ENCODE measurements at regions not wholly inside any gene's neighbourhood (a gene's known extent, or its start where the extent isn't known, plus 50 kb on each side); places are given as distances from the start of the nearest gene placed in this dataset.

DNA sequence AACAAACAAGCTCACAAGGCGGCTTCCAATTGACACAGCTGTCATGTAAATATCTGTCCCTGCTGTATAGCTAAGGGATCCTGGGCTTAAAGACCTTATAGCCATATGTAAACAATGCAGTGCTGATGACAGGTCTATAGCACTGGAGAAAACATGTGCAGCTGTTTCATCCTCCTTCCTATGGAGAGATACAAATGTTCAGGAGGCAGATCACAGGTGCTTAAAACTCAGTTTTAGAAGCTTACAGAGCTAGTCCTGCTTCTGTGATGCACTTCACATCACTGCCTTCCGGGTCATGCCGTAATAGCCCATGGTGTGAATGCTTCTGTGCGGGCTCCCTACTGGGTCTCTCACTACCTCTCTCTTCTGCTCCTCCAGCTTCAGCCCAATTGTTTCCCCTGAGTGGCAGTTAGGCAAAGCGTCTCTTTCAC, 262.4 kb upstream of the CHST9 start:
- DNase-seq: no peak

DNA sequence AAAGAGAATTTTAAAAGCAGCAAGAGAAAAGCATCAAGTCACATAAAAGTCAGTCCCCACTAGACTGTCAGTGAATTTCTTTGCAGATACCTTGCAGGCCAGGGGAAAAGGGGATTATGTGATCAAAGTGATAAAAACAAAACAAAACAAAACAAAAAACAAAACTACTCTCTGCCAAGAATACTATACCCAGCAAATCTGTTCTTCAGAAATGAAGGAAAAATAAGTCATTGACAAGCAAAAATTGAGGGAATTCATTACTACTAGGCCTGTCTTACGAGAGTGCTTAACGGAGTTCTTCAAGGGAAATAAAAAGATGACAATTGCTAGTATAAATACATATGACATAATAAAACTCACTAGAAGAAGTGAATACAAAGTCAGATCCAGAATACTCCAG, 245.5 kb upstream of the CHST9 start:
- no peak for DNase-seq

DNA sequence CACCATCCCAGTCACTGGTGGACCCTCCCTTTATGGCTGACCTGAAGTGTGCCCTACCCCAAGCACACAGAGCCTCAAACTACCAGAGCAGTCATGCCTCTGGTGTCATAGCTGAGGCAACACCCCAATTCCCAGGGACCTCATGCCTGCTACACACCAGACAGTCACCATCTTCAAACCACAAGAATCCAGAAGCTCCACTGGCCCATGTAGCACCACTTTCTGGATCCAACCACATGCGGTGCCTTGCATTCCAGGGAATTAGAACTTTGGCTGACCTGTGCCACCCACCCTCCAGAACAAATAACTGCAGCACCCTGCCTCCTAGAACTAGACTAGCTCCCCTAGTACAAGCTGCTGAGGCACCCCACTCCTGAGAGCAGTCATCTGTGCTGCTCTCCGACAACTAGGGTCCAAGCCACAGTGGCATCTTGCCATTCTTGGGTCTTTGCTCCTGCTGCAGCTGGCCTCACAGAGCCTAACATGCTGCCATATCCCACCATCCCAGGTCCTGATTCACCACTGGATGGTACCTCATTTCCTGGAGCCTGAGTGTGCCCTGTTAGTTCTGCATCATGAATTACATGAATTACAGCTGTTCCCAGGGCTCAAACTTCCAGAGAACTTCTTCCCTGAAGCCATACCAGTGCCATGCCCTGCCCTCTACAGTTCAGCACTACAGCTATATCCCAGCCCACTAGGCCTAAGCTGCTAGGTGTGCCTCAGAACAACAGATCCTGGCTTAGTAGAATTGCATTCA, 243.8 kb upstream of the CHST9 start:
- DNase-seq: no peak

DNA sequence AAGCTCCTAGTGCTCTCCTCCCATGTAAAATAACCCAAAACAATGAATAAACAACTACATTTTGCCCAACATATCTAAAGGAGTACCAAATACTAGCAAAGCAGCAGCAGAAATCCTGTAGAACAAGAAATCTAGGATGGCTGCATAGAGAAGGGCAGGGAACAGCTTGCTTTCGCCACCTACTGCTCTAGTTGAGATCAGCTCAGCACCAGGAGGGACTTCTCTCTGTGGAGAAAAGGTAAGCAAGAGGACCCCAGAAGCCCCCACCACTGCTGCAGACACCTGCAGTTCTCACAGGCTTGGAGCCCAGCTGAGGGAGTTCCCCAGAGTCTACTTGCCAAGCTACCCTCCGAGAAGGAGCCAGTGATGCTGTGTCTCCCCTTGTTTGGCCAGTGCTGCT, 243.0 kb upstream of the CHST9 start:
- no peak for DNase-seq

DNA sequence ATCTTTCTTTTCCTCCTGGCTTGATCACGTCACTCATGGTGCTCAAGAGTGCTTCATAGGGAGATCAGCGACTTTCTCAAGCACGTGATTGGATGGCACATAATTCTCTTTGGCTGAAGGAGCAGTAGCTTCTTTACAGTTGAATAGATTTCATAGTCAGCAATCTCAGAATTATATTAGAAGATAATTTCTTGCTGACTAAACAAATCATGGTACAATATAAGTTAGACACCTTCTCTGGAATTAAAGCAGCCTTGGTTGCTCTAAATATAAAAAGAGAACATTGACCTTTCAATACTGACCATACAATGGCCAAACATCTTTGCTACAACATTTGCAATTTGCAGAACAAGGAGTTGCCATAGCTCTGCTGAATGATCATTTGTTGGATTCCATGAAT, 238.5 kb upstream of the CHST9 start:
- DNase-seq: no peak

DNA sequence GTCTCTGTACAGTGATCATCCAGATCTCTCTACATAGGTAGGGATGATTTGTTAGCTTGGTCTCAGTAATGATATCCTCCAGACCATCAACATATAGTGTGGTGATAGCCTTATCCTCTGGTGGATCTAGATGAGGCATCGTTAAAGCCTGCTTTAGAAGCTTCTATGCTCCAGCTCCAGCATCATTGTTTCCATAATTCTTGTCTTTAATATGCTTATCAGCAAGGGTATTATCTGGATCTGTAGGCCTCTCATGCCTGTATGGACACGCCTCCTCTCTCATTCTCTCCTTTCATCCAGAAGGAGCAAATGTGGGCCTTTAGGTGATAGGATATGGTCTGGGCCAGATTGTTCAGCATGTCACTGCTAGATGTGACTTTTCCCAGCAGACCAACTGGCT, 234.5 kb upstream of the CHST9 start:
- DNase-seq: no peak

DNA sequence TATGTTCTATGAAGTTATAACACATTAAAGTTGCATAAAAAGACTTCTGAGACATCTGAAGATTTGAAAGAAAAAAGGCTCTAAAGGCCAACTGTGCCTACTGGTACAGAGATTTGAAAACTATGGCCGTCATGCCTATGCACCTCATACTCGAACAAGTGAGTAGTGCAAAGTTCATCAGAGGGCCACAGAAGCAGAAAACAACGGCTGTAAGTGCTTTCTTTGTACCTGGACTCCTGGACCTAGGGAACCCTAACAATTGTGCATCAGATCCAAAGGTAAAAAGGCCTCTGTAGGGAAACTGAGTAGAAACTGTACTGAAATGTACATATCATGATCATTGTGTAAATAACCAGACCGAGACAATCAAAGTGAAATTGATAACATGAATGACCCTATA, 230.4 kb upstream of the CHST9 start:
- no peak for DNase-seq

DNA sequence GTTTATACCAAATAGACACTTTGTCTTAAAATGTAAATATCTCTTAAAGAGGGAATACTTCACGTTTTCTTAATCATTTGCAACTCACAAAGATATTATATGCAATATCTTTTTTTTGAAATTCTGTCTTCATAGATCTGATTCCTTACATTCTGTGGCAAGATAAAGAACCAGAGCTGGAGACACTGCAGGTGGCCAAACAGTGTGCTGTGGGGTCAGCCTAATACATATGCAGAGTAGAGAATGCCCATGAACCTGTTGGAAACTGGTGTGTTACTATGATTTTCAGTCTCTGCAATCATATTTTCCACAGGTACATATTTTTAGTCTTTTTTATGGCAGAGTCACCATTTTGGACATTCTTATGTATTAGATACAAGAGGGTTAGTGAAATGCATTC, 229.6 kb upstream of the CHST9 start:
- no peak for DNase-seq

DNA sequence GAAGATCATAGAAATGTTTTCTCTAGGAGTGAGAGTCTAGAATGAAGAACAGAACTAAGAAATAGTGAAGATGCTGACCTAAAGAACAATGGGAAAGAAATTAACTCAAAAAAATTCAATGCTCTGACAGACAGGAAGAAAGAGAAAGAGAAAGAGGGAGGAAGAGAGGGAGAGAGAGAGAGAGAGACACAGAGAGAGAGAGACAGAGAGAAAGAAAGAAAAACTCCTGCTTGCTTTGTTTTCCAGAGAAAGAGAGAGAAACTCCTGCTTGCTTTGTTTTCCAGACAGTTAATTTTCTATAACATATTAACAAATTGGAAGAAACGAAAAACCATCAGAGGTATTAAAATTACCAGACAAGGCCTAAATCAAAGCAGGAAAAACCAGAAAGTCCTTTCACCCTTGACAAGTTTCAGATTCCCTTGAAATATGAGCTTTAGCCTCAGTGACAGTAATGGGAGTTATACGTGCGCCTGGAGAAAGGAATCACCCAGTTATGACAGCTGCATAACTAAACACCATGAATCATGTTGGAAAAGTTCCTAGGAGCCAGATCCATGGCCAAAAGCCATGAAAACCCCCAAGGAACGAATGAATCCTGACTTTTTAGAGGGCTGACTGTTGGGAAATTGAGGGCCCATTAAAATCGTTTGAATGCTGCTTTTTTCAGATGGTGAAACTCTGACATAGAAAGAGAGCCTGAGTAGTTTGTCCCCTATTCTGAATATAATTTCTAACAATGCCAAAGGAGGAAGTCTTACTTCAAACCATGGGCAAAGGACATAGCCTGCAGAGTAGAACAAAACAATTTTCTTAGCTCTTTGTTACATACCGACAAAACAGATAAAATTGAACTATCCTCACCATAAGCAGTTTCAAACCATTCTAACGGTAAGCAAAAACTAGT, 228.6 kb upstream of the CHST9 start:
- DNase-seq: no peak

DNA sequence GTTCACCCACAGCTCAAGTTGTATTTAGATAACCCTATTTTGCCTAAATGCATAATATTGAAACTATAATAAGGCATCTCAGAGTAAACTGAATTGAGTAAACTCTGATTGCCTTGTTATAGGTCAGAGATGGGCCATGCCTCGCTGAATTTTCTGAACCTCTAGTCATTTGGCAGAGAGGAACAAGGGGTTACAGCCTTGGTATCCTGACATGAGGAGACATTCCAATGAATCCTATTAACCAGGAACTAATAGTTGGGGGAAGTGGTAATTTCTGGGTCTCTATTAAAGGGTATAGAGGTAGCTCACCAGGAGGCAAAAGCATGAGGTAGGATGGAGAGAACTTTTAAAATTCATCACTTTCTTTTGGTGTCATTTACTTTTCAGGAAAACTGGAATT, 227.4 kb upstream of the CHST9 start:
- no peak for DNase-seq

DNA sequence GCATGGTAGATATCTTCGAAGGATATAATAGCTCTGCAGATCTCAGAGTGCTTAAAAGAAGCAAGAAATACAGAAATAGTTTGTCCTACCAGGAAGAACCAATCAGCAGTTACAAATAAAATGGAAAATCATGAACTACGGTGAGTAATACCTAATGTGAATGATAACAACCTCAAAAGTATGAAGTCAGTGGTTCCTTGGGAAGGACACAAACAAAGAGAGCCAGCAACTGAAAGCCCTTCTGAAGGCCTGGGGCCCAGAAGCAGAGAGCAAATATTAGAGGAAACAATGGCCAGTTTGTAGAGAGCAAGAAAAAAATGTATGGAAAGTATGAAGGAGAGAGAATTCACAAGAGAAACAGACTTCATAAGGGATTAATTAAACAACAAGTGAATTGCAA, 226.8 kb upstream of the CHST9 start:
- DNase-seq: no peak

DNA sequence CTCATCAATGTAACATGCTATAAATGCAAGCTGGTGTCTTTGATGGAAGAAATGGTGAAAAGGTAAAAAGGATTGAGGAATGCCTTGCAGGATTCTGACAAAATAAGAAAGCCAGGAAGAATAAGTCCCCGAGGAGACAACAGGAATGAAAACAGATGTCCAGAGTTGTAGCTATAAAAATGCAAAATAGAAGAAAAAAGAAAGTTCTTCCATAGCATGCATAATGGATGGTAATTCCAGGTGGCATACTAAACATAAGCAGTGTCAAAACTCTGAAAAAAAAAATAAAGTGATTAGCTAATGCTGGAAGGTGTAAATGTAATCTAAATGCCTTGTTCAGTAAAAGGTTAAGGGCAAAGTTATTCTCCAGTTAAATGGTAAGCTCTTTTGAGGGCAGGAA, 225.9 kb upstream of the CHST9 start:
- DNase-seq: no peak

DNA sequence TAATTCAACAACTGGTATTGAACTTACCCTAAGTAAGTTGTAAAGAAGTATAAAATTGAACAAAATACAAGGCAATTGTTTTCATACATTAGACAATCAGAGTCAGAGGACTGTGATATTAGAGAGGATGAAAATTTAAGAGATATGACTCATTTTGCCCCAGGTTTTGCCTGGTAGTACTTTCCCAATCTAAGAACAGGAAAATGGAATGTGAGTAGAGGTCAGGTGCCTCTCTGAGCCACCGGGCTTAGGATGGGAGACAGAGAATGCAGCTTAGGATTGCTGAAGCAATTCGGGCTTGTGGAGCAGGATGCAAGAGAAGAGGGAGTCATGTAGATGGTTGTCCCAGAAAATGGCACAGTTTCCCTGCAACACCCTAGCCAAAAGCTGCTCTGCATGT, 219.7 kb upstream of the CHST9 start:
- DNase-seq: no peak

DNA sequence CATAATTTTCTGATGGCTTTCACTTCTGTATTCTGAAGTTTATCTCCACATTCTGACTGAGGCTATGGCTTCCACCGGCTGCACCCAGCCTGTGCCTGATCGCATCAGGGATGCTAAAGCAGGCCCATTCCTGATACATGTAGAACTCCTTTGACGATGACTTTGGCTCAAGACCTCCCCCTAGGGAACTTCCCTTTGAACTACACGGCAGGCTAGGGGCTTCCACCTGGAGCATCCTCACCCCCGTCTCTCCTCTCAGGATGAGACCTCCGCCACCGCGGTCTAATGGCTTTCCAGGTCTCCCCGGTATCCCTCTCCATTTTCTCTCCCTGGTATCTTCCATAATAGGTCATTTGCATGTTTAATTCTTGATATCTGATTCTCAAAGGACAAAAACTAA, 214.9 kb upstream of the CHST9 start:
- no peak for DNase-seq

DNA sequence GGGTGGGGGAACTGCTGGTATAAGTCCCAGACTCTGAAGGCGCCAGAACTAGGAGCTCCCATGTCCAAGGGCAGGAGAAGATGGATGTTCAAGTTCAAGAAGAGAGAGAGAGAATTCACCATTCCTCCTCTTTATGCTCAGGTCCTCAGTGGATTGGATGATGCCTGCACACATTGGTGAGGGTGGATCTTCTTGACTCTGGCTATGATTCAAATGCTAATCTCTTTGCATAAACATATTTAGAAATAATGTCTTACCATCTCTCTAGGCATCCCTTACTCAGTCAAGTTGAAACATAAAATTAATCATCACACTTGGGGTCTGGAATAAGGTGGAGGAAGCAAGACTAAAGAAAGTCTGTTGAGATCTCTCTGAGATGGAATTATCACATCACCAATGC, 210.6 kb upstream of the CHST9 start:
- DNase-seq: no peak

DNA sequence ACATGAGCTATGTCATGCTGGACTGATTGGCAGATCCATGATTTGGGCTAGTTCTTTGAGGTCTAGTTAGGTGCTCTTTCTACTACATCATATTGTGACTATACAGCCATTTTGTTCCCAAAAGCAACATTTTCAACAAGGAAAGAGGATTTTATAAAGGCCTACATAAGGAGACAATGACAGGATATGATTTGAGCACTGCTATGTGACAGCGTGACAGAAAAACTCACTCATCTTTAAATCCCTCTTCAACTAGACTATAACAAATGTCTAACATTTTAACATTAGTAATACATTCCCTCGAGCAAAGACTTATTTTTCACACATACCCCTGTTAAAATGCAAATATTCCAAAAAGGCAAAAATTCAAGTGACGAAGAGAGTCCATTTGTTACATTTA, 209.6 kb upstream of the CHST9 start:
- no peak for DNase-seq

DNA sequence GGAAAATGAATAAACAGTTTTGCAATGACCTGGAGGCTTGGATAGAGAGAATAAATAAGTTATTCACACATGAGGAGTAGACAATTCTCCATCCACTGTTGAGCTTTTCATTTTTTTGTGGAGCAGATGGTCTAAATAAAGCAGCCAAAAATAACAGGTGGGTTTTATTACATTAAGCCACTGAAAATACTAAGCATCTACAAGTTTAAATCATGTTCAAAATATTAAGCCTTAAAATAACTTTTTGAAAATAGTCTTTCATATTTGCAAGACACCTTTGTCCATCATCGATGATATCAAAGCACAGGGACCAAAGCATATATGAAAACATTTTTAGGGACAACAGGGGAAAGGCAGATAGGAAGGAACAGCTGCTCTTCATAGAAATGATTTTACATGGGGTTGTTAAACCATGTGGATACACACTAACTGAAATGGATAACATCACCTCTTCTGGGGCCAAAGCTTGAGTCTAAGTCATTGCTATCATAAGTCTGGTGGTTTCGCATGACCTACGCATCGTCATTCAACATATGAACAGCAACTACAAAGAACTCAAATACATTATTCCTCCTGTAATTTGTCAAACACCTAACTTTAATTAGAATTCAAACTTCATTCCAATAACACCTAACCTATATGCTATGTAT, 197.6 kb upstream of the CHST9 start:
- no peak for DNase-seq

DNA sequence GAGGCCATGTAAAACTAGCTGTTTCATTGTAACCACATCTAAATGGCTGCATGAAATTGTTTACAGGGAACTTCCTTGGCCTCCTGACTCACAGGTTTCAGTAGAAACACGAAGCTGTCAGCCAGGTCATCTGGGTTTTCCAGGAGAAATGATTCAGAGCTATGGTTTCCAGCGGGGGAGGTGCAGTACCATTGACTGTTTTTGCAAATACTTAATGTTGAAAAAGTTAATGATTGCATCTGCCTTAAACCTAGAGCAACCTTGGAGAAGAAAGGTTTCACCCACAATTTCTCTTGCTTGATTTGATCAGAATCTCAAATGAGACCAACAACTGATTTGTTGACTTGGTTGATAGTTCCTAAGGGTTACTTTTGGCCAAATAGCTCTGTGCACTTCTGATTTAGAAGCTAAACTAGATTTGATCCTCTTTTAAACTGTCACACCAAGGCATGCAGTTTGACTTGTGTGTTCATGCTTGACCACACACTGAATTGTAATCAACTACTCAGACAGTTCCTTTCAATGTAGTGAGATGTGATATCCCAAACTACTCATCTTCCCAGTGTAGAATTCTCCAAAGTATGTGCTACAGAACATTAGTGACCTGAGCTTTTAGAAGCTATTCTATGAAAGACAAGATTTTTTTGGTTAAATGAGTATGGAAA, 193.5 kb upstream of the CHST9 start:
- no peak for DNase-seq

DNA sequence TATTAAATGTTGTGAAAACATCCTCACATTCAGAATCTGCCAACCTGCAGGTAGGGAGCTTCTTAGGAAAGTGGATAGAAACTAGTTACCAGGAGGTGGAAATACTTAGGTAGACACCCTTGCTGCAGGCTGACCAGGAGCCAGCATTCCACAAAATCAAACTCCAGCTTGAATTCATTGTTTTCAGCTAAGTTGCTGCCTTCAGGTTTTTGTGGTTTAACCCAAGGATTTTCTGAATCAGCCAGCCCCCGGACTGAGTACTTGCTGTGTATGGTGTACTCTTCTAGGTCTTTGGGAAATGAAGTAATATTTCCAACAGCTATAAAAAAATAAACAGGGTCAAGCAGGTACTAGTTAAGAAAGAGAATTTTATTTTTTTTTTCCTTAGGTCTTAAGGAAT, 192.1 kb upstream of the CHST9 start:
- no peak for DNase-seq

DNA sequence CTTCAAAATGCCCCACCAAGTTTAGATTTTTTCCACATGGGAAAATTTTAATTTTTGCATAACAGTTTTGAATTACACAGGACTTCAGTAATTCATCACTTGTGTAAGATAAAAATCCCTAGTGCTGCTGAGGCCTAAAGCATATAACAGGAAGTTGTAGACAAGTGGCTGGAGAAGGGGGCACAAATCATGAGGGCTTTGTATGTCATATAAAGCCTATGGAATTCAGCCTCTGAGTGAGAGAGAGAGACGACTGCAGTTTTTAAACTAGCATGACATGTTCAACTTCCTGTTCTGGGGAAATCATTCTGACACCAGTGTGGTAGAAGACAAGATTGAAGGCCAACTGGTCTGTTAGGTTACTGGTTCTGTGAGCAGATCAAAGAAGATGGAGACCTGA, 187.3 kb upstream of the CHST9 start:
- DNase-seq: no peak

DNA sequence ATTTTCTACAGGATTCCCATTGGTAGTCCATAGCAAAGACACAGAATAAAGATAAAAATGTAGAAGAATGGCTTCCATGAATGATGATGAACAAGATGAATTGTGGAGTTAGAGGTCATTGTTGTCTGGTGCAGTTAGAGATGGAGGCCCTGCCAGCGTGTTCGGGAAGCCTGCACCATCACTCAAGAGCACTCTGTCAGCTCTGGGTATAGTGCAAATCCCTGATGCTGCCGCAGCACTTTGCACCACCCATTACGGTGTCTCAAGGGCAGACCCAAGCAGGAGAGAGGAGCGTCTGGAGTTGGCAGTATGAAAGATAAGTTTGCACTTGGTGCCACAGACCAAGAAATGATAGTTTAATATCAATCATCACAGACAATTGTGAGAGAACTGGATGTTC, 181.6 kb upstream of the CHST9 start:
- DNase-seq: no peak

DNA sequence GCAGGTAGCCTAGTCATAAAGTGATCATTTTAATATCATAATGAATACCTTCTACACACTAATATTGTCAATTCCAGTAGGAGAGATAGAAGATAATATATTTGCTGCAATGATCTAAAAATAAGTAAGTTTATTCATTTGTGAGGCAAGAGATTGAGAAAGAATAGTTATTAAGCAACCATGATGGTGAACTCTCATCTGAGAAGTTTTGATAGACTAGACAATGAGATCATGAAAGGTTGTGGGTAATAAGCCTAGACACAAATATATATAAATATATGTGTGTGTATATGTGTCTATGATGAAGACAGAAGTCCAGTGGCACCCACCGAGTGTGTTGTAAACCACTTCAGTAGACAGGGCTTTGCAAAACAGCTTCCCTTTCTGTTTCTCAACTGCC, 181.0 kb upstream of the CHST9 start:
- no peak for DNase-seq

DNA sequence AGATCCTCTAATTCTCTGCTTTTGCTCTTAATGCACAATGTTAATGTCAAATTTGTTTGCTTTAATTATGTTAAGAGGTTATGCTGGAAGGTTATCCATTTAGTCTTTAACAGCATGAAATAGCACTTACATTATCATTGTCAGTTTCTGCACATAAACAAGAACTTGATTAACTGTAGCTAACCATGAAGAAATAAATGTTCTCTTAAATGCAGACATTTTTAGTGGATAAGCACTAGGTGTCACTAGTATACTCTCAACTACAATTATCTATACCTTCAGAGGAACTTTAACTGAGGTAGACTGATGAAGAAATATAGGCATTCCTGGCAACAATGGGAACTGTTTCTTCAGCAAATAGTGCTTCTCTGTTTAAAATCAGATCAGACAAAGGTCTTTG, 178.8 kb upstream of the CHST9 start:
- DNase-seq: peak; percentile 56

Measured in NCI-H1105 treated with DMSO at 0.1 percent for 48 hours (cell line).